ENCODE measurements at regions not wholly inside any gene's neighbourhood (a gene's known extent, or its start where the extent isn't known, plus 50 kb on each side); places are given as distances from the start of the nearest gene placed in this dataset.
"Not testable (repeated sequence)": the region's sequence is repeated elsewhere in the genome, so short reads cannot be mapped to it uniquely, and the experiment has no call there.

DNA sequence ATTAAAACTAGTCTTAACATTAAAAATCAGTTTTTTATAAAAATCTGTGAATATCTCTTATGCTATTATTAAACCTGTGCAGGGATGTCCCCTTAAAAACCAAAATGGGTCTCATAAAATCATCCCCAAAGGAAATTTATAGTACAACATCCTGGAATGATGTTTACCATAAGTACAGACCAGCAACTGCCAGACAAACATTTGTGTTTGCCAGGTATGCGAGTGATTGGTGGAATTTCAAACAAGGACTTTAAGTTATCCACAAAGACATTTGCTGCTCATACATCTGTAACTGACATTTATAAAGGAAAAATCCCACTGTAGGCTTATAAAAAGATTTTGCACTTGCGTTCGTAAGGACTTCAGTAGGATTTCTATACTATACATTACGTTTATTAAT is 1375.4 kb upstream of the WWC1 start:
- Histone ChIP-seq H3K27me3 (ENCODE audit: control insufficient read depth in 1 of 2, insufficient read depth in 2 of 2, low read length in 1 of 2) (no peaks in the 10 kb centered on the region), H3K4me3 (ENCODE audit: low read length in 2 of 2) (no peak overlapping the region), H3K36me3 (ENCODE audit: control insufficient read depth in 1 of 2, insufficient read depth in 2 of 2, low read length in 1 of 2) (no peaks in the 10 kb centered on the region), H3K4me1 (ENCODE audit: control insufficient read depth in 1 of 2, insufficient read depth in 2 of 2, low read length in 2 of 2) (no peaks in the 10 kb centered on the region), H3K27ac (ENCODE audit: low read depth in 1 of 2, low read length in 2 of 2) (no peak overlapping the region), H3K9me3 (ENCODE audit: control insufficient read depth, low read length) (no peaks in the 10 kb centered on the region)
- intact Hi-C loops (cut with DNase I) = no loop called here
- ATAC-seq (ENCODE audit: low FRiP score) (no peak), DNase-seq (no peak)
- 85 to 86% methylated on average over 4 of the region's 4 CpGs for WGBS, 2 donors

DNA sequence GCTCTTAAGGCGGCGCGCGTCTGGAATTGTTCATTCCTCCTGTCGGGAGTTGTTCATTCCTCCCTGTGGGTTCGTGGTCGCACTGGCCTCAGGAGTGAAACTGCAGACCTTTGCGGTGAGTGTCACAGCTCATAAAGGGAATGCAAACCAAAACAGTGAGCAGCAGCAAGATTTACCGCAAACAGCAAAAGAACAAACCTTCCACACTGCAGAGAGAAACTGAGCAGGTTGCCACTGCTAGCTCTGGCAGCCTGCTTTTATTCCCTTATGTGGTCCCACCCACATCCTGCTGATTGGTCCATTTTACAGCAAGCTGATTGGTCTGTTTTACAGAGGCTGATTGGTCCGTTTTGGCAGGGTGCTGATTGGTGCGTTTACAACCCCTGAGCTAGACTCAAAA is 1365.3 kb upstream of the WWC1 start:
- Histone ChIP-seq H3K27me3 (ENCODE audit: control insufficient read depth in 1 of 2, insufficient read depth in 2 of 2, low read length in 1 of 2) (no peaks in the 10 kb centered on the region), H3K4me1 (ENCODE audit: control insufficient read depth in 1 of 2, insufficient read depth in 2 of 2, low read length in 2 of 2) (no peaks in the 10 kb centered on the region), H3K9me3 (ENCODE audit: control insufficient read depth, low read length) (no peaks in the 10 kb centered on the region), H3K4me3 (ENCODE audit: low read length in 2 of 2) (no peak overlapping the region), H3K27ac (ENCODE audit: low read depth in 1 of 2, low read length in 2 of 2) (no peak overlapping the region), H3K36me3 (ENCODE audit: control insufficient read depth in 1 of 2, insufficient read depth in 2 of 2, low read length in 1 of 2) (no peaks in the 10 kb centered on the region)
- ATAC-seq (ENCODE audit: low FRiP score) (no peak), DNase-seq (no peak)
- intact Hi-C loops (cut with DNase I) = no loop called here
- WGBS, 2 donors = 85 to 90% methylated on average over 11 of the region's 11 CpGs

DNA sequence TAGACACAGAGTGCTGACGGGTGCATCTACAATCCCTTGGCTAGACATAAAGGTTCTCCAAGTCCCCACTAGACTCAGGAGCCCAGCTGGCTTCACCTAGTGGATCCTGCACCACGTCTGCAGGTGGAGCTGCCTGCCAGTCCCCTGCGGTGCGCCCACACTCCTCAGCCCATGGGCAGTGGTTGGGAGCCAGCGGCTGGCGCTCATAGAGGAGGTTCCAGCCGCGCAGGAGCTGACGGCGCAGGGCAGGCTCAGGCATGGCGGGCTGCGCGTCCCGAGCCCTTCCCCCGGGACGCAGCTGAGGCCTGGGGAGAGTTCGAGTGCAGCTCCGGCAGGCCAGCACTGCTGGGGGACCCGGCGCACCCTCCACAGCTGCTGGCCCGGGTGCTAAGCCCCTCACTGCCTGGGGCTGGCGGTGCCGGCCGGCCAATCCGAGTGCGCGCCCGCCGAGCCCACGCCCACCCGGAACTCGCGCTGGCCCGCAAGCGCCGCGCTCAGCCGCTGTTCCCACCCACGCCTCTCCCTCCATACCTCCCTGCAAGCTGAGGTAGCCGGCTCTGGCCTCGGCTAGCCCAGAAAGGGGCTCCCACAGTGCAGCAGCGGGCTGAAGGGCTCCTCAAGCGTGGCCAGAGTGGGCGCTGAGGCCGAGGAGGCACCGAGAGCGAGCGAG is 1364.5 kb upstream of the WWC1 start:
- DNase-seq; intact Hi-C loops (cut with DNase I); H3K9me3 ChIP-seq (ENCODE audit: control insufficient read depth, low read length); H3K36me3 ChIP-seq (ENCODE audit: control insufficient read depth in 1 of 2, insufficient read depth in 2 of 2, low read length in 1 of 2); ATAC-seq (ENCODE audit: low FRiP score); H3K27me3 ChIP-seq (ENCODE audit: control insufficient read depth in 1 of 2, insufficient read depth in 2 of 2, low read length in 1 of 2); H3K4me1 ChIP-seq (ENCODE audit: control insufficient read depth in 1 of 2, insufficient read depth in 2 of 2, low read length in 2 of 2); H3K4me3 ChIP-seq (ENCODE audit: low read length in 2 of 2); H3K27ac ChIP-seq (ENCODE audit: low read depth in 1 of 2, low read length in 2 of 2): not testable (repeated sequence)
- 94 to 95% methylated on average over 37 to 48 of the region's 48 CpGs for WGBS, 2 donors

DNA sequence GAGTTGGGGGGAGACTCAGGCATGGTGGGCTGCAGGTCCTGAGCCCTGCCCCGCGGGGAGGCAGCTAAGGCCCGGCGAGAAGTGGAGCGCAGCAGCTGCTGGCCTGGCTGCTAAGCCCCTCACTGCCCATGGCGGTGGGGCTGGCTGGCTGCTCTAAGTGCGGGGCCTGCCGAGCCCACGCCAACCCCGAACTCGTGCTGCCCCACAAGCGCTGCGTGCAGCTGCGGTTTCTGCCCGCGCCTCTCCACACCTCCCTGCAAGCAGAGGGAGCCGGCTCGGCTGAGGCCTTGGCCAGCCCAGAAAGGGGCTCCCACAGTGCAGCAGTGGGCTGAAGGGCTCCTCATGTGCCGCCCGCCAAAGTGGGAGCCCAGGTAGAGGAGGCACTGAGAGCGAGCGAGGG is 1355.1 kb upstream of the WWC1 start:
- WGBS, 2 donors = 95 to 96% methylated on average over 16 to 22 of the region's 22 CpGs
- no peak for ATAC-seq (ENCODE audit: low FRiP score)
- Histone ChIP-seq H3K4me1 (ENCODE audit: control insufficient read depth in 1 of 2, insufficient read depth in 2 of 2, low read length in 2 of 2) (no peaks in the 10 kb centered on the region), H3K36me3 (ENCODE audit: control insufficient read depth in 1 of 2, insufficient read depth in 2 of 2, low read length in 1 of 2) (no peaks in the 10 kb centered on the region), H3K27ac (ENCODE audit: low read depth in 1 of 2, low read length in 2 of 2) (no peak overlapping the region), H3K27me3 (ENCODE audit: control insufficient read depth in 1 of 2, insufficient read depth in 2 of 2, low read length in 1 of 2) (no peaks in the 10 kb centered on the region), H3K4me3 (ENCODE audit: low read length in 2 of 2) (no peak overlapping the region), H3K9me3 (ENCODE audit: control insufficient read depth, low read length) (peaks cover 2% of the 10 kb centered on the region)
- no peak for DNase-seq
- intact Hi-C loops (cut with DNase I) = no loop called here

DNA sequence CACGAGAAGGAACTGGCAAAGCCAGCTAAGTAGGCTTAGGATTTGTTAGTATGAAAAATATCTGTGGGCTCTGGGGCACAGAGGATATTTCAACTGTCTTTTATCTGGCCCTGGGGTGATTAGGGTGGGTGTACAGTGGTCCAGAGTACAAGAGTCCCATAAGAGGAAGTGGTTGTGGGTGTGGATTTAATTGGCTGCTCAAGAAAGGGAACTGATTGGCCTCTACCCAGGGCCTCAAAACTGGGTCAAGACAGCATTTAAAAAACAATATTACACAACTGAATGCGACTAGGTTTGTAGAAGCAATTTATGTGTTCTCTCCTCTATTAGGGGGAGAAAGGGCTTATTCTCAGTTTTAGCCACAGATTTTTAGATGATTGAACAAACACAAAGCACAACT is 1353.4 kb upstream of the WWC1 start:
- no peaks in the 10 kb centered on the region for H3K27me3 ChIP-seq (ENCODE audit: control insufficient read depth in 1 of 2, insufficient read depth in 2 of 2, low read length in 1 of 2)
- no peaks in the 10 kb centered on the region for H3K36me3 ChIP-seq (ENCODE audit: control insufficient read depth in 1 of 2, insufficient read depth in 2 of 2, low read length in 1 of 2)
- H3K9me3 ChIP-seq (ENCODE audit: control insufficient read depth, low read length) = peaks cover 2% of the 10 kb centered on the region
- H3K4me3 ChIP-seq (ENCODE audit: low read length in 2 of 2) = no peak overlapping the region
- 74 to 78% methylated on average over 2 of the region's 2 CpGs for WGBS, 2 donors
- H3K27ac ChIP-seq (ENCODE audit: low read depth in 1 of 2, low read length in 2 of 2) = no peak overlapping the region
- ATAC-seq (ENCODE audit: low FRiP score) (no peak), DNase-seq (no peak)
- no peaks in the 10 kb centered on the region for H3K4me1 ChIP-seq (ENCODE audit: control insufficient read depth in 1 of 2, insufficient read depth in 2 of 2, low read length in 2 of 2)
- intact Hi-C loops (cut with DNase I) = no loop called here

DNA sequence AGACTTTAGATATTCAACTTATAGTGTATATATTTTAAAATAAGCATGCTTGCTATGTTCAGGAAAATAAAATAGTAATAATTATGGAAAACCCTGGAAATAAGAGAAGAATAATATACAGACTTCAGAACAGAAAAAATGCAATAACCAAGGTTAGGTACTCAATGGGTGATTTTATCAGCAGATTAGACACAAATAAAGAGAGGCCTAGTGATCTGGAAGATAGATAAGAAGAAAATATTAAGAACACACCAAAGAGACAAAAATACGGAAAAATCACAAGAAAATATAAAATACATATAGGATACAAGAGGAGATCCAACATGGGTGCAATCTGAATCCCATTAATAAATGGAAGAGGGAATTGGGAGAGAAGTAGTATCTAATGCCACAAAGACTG is 1348.5 kb upstream of the WWC1 start:
- ATAC-seq (ENCODE audit: low FRiP score) (no peak), DNase-seq (no peak)
- intact Hi-C loops (cut with DNase I) = no loop called here
- Histone ChIP-seq H3K36me3 (ENCODE audit: control insufficient read depth in 1 of 2, insufficient read depth in 2 of 2, low read length in 1 of 2) (no peaks in the 10 kb centered on the region), H3K9me3 (ENCODE audit: control insufficient read depth, low read length) (no peaks in the 10 kb centered on the region), H3K27ac (ENCODE audit: low read depth in 1 of 2, low read length in 2 of 2) (no peak overlapping the region), H3K27me3 (ENCODE audit: control insufficient read depth in 1 of 2, insufficient read depth in 2 of 2, low read length in 1 of 2) (no peaks in the 10 kb centered on the region), H3K4me3 (ENCODE audit: low read length in 2 of 2) (no peak overlapping the region), H3K4me1 (ENCODE audit: control insufficient read depth in 1 of 2, insufficient read depth in 2 of 2, low read length in 2 of 2) (no peaks in the 10 kb centered on the region)
- 86 to 97% methylated on average over 1 of the region's 1 CpG for WGBS, 2 donors

DNA sequence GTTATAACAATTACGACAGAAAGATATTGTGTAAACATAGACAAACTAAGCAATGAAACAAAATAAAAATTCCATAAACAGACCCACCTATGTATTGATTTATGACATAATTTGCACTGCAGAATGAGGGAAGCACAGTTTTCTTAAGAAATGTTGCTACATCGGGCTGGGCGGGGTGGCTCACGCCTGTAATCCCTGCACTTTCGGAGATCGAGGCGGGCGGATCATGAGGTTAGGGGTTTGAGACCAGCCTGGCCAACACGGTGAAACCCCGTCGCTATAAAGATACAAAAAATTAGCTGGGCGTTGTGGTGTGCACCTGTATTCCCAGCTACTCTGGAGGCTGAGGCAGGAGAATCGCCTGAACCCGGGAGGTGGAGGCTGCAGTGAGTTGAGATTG is 1344.4 kb upstream of the WWC1 start:
- intact Hi-C loops (cut with DNase I) = no loop called here
- DNase-seq (no peak), ATAC-seq (ENCODE audit: low FRiP score) (no peak)
- Histone ChIP-seq H3K4me1 (ENCODE audit: control insufficient read depth in 1 of 2, insufficient read depth in 2 of 2, low read length in 2 of 2) (no peaks in the 10 kb centered on the region), H3K27me3 (ENCODE audit: control insufficient read depth in 1 of 2, insufficient read depth in 2 of 2, low read length in 1 of 2) (no peaks in the 10 kb centered on the region), H3K9me3 (ENCODE audit: control insufficient read depth, low read length) (no peaks in the 10 kb centered on the region), H3K36me3 (ENCODE audit: control insufficient read depth in 1 of 2, insufficient read depth in 2 of 2, low read length in 1 of 2) (no peaks in the 10 kb centered on the region), H3K4me3 (ENCODE audit: low read length in 2 of 2) (no peak overlapping the region), H3K27ac (ENCODE audit: low read depth in 1 of 2, low read length in 2 of 2) (no peak overlapping the region)
- 91 to 92% methylated on average over 14 of the region's 14 CpGs for WGBS, 2 donors

DNA sequence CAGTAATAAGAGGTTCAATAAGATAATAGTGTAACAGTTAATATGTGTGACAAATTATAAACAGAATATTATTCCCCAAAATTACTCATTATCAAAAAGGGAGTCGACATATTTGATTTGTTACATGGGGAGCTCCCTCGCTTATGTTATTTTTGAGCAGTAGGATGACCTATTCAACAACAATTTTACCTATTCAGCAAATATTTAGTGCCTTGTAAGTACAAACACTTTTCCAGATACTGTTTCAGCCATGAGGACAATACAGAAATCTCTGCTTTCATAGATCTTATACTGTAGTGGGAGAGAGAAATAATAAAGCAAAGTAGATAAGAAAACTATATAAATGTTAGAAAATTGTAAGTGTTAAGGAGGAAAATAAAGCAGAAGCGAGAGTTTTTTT is 1342.8 kb upstream of the WWC1 start:
- Histone ChIP-seq H3K4me3 (ENCODE audit: low read length in 2 of 2) (no peak overlapping the region), H3K27me3 (ENCODE audit: control insufficient read depth in 1 of 2, insufficient read depth in 2 of 2, low read length in 1 of 2) (no peaks in the 10 kb centered on the region), H3K27ac (ENCODE audit: low read depth in 1 of 2, low read length in 2 of 2) (no peak overlapping the region), H3K36me3 (ENCODE audit: control insufficient read depth in 1 of 2, insufficient read depth in 2 of 2, low read length in 1 of 2) (no peaks in the 10 kb centered on the region), H3K4me1 (ENCODE audit: control insufficient read depth in 1 of 2, insufficient read depth in 2 of 2, low read length in 2 of 2) (no peaks in the 10 kb centered on the region), H3K9me3 (ENCODE audit: control insufficient read depth, low read length) (no peaks in the 10 kb centered on the region)
- DNase-seq (no peak), ATAC-seq (ENCODE audit: low FRiP score) (no peak)
- intact Hi-C loops (cut with DNase I) = no loop called here
- 75 to 81% methylated on average over 3 of the region's 3 CpGs for WGBS, 2 donors

DNA sequence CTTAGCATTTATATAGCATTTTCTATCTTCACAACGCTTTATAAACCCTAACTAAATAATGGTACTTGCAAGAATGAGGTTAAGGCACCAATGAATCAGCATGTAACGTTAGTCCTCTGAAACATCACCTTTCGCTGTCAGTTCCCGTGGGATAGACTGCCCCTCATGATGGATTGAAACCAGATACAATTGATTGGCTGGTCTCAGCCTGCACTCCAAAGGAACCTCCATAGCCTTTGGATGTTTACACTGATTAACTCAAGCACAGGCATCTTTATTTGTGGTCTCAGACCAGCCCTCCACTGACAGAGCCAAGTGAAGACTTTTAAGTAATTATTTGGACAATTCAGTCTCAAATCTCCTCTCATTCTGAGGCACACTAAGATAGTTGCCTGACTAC is 1339.4 kb upstream of the WWC1 start:
- Histone ChIP-seq H3K4me1 (ENCODE audit: control insufficient read depth in 1 of 2, insufficient read depth in 2 of 2, low read length in 2 of 2) (no peaks in the 10 kb centered on the region), H3K36me3 (ENCODE audit: control insufficient read depth in 1 of 2, insufficient read depth in 2 of 2, low read length in 1 of 2) (no peaks in the 10 kb centered on the region), H3K27ac (ENCODE audit: low read depth in 1 of 2, low read length in 2 of 2) (no peak overlapping the region), H3K27me3 (ENCODE audit: control insufficient read depth in 1 of 2, insufficient read depth in 2 of 2, low read length in 1 of 2) (no peaks in the 10 kb centered on the region), H3K4me3 (ENCODE audit: low read length in 2 of 2) (no peak overlapping the region), H3K9me3 (ENCODE audit: control insufficient read depth, low read length) (no peaks in the 10 kb centered on the region)
- ATAC-seq (ENCODE audit: low FRiP score) = no peak
- DNase-seq = no peak
- intact Hi-C loops (cut with DNase I) = no loop called here
- 41 to 45% methylated on average over 4 of the region's 4 CpGs for WGBS, 2 donors

Data from aorta (tissue), 5 donors.